Esophagus squamous epithelium (tissue), 4 donors: ENCODE measurements at regions not wholly inside any gene's neighbourhood (a gene's known extent, or its start where the extent isn't known, plus 50 kb on each side); places are given as distances from the start of the nearest gene placed in this dataset.

Source experiments
- POLR2A ChIP-seq, 4 donors: fragments of 450-650 bp; IDR thresholded peaks; one replicate each; pipeline ENCODE4 v1.6.1; 2017; ENCODE audit warnings: antibody characterized with exemption in 4 of 4, mild to moderate bottlenecking in 4 of 4, moderate library complexity in 3 of 4
- TF ChIP-seq, protein P1 (sequence below), 6 experiments: fragments of 450-650 bp in 4 of 6; fragments of 200-600 bp in 2 of 6; sonication (generic) in 2 of 6; IDR thresholded peaks; one replicate each; pipeline ENCODE4 v1.5.1; 2016 to 2019; ENCODE audit warnings: antibody characterized with exemption in 6 of 6, mild to moderate bottlenecking in 4 of 6, moderate library complexity in 4 of 6

DNA sequence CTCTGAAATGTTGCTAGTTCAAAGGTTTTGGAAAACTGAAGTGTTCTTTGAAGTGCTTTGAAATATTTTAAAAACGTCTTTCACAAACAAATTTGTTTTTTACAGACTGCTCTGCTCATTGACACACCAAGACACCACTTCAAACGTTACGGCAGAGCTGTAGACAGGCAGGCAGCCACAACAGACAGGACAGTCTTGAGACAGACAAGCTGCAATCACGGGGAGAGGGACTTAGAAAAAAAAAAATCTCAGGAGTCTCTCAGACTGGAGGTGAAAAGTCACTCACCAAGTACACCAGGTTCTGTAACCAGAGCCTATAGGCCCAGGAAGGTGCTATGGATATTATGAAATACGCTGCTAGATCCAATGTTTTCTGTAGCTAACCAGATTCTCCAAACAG is 135.4 kb downstream of the ISL1 start:
- no peak for TF ChIP-seq POLR2A (IDR thresholded peaks at IDR 0.05)
- TF ChIP-seq, protein P1, sequence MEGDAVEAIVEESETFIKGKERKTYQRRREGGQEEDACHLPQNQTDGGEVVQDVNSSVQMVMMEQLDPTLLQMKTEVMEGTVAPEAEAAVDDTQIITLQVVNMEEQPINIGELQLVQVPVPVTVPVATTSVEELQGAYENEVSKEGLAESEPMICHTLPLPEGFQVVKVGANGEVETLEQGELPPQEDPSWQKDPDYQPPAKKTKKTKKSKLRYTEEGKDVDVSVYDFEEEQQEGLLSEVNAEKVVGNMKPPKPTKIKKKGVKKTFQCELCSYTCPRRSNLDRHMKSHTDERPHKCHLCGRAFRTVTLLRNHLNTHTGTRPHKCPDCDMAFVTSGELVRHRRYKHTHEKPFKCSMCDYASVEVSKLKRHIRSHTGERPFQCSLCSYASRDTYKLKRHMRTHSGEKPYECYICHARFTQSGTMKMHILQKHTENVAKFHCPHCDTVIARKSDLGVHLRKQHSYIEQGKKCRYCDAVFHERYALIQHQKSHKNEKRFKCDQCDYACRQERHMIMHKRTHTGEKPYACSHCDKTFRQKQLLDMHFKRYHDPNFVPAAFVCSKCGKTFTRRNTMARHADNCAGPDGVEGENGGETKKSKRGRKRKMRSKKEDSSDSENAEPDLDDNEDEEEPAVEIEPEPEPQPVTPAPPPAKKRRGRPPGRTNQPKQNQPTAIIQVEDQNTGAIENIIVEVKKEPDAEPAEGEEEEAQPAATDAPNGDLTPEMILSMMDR (IDR thresholded peaks at IDR 0.05) = no peak
